NB4 (cell line): ENCODE measurements at regions not wholly inside any gene's neighbourhood (a gene's known extent, or its start where the extent isn't known, plus 50 kb on each side); places are given as distances from the start of the nearest gene placed in this dataset.
"Not testable (repeated sequence)": the region's sequence is repeated elsewhere in the genome, so short reads cannot be mapped to it uniquely, and the experiment has no call there.

Source experiments
- CTCF ChIP-seq: IDR thresholded peaks from one replicate; pipeline ENCODE4 v1.5.1; 2012; ENCODE audit warnings: low read depth, low read length
- MAX ChIP-seq: IDR thresholded peaks from 2 replicates; pipeline ENCODE4 v1.6.1; 2011; ENCODE audit warnings: low read depth, low read length
- MYC ChIP-seq: IDR thresholded peaks from 2 replicates; pipeline ENCODE4 v1.6.1; 2011; ENCODE audit warnings: low read depth, low read length
- POLR2A ChIP-seq: IDR thresholded peaks from 2 replicates; pipeline ENCODE4 v1.6.1; 2011; ENCODE audit warnings: mild to moderate bottlenecking; ENCODE audit not compliant: insufficient read length; ENCODE audit errors: extremely low read depth

GRCh38 chr11:49283282-49283681, 74.9 kb upstream of the FOLH1 start:
- not testable (repeated sequence) for TF ChIP-seq CTCF, POLR2A, MYC, MAX
